HCT116 (cell line): ENCODE measurements at regions not wholly inside any gene's neighbourhood (a gene's known extent, or its start where the extent isn't known, plus 50 kb on each side); places are given as distances from the start of the nearest gene placed in this dataset.

Experiments used
- ATAC-seq: fragments of 200-7000 bp; cut with Tn5 transposase; 2 replicates; pipeline ENCODE4 v1.9.1; 2020; ENCODE audit warnings: mild to moderate bottlenecking, moderate library complexity
- BruUV-seq: library from RNA; stranded (reverse); fragments of 400-500 nt; replicated peaks from 2 replicates; lab custom pipeline; 2021; lab: Mats Ljungman, UMichigan
- CTCF ChIA-PET: fragments of 300-600 bp; sonication (Branson Sonifier 250); formaldehyde crosslinking; loops from one replicate; lab custom pipeline; 2021; ENCODE audit warnings: antibody characterized with exemption; lab: Charles Lee
- POLR2A ChIA-PET: fragments of 300-600, 350-600 bp; sonication (Branson Sonifier 250); formaldehyde crosslinking; loops from one replicate; lab custom pipeline; 2021; ENCODE audit warnings: antibody characterized with exemption; lab: Charles Lee
- RAD21 ChIA-PET, 2 experiments: fragments of 300-600 bp; sonication (Branson Sonifier 250); formaldehyde crosslinking; loops; one replicate each; lab custom pipeline; 2023; ENCODE audit warnings: low total read pairs in 2 of 2; ENCODE audit not compliant: uncharacterized antibody in 2 of 2, unreplicated experiment in 2 of 2, low non-redundant PET in 1 of 2; lab: Charles Lee
- DNase-seq: peaks from one replicate; pipeline ENCODE4 v3.0.0-alpha.2; 2010; ENCODE audit warnings: low read depth, low spot score
- H2AFZ ChIP-seq: fragments of 200-600 bp; shearing (Covaris generic), sonication (generic); 2 replicates; pipeline ENCODE4 v1.6.1; 2017; ENCODE audit warnings: low read depth, mixed run types, mixed read lengths, antibody characterized with exemption, low read length; ENCODE audit not compliant: poor library complexity, severe bottlenecking
- H3K27ac ChIP-seq: 2 replicates; pipeline ENCODE4 v1.5.1; 2012; ENCODE audit warnings: low read depth, low read length
- H3K27me3 ChIP-seq: fragments of 200-600 bp; sonication (generic); 2 replicates; pipeline ENCODE4 v1.6.1; 2016; ENCODE audit warnings: mixed run types, low read length, mixed read lengths; ENCODE audit not compliant: insufficient read depth
- H3K36me3 ChIP-seq, 2 experiments: fragments of 200-500 bp in 1 of 2; fragments of 200-600 bp in 1 of 2; sonication (Bioruptor generic) in 1 of 2; sonication (generic) in 1 of 2; 2 replicates each; pipeline versions ENCODE4 v1.5.1 to v1.6.1; 2014 to 2016; ENCODE audit warnings: low read length in 2 of 2, inconsistent platforms in 1 of 2, mixed read lengths in 1 of 2, mixed run types in 1 of 2; ENCODE audit not compliant: insufficient read depth in 2 of 2, control insufficient read depth in 1 of 2
- H3K4me1 ChIP-seq, 2 experiments: fragments of 200-600 bp in 1 of 2; sonication (generic) in 1 of 2; 2 replicates each; pipeline versions ENCODE4 v1.5.1 to v1.6.1; 2012 to 2017; ENCODE audit warnings: low read length in 2 of 2, inconsistent platforms in 1 of 2, mild to moderate bottlenecking in 1 of 2, mixed read lengths in 1 of 2, mixed run types in 1 of 2, moderate library complexity in 1 of 2; ENCODE audit not compliant: insufficient read depth in 2 of 2, control insufficient read depth in 1 of 2
- H3K4me2 ChIP-seq: fragments of 200-600 bp; sonication (generic); 2 replicates; pipeline ENCODE4 v1.6.1; 2017; ENCODE audit warnings: mixed run types, low read length, mixed read lengths
- H3K4me3 ChIP-seq, 2 experiments: fragments of 200-600 bp in 1 of 2; sonication (generic) in 1 of 2; replicated peaks in 1 of 2; 2 replicates each; pipeline ENCODE4 v1.5.1; 2011 to 2016; ENCODE audit warnings: low read length in 2 of 2, control low read depth in 1 of 2, low read depth in 1 of 2, mild to moderate bottlenecking in 1 of 2, mixed read lengths in 1 of 2, mixed run types in 1 of 2
- H3K79me2 ChIP-seq: fragments of 200-600 bp; sonication (generic); 2 replicates; pipeline ENCODE4 v1.6.1; 2017; ENCODE audit warnings: mild to moderate bottlenecking, mixed run types, low read length, moderate library complexity, mixed read lengths; ENCODE audit not compliant: insufficient read depth
- H3K9ac ChIP-seq: fragments of 200-600 bp; sonication (generic); 2 replicates; pipeline ENCODE4 v1.6.1; 2016; ENCODE audit warnings: low read length, mixed read lengths
- H3K9me2 ChIP-seq: fragments of 200-600 bp; sonication (generic), shearing (Covaris generic); 2 replicates; pipeline ENCODE4 v1.6.1; 2017; ENCODE audit warnings: mixed run types, mild to moderate bottlenecking, moderate library complexity; ENCODE audit not compliant: insufficient read depth
- H3K9me3 ChIP-seq, 2 experiments: fragments of 200-500 bp in 1 of 2; fragments of 200-600 bp in 1 of 2; sonication (Bioruptor generic) in 1 of 2; sonication (generic) in 1 of 2; 2 replicates each; pipeline ENCODE4 v1.6.1; 2014 to 2017; ENCODE audit warnings: low read length in 2 of 2, mixed read lengths in 2 of 2, inconsistent platforms in 1 of 2, low read depth in 1 of 2, mild to moderate bottlenecking in 1 of 2, mixed run types in 1 of 2, moderate library complexity in 1 of 2; ENCODE audit not compliant: control insufficient read depth in 1 of 2, insufficient read depth in 1 of 2
- H4K20me1 ChIP-seq: fragments of 200-600 bp; sonication (generic), shearing (Covaris generic); 2 replicates; pipeline ENCODE4 v1.6.1; 2017; ENCODE audit warnings: mixed run types, mild to moderate bottlenecking, moderate library complexity; ENCODE audit not compliant: insufficient read depth
- ELF1 ChIP-seq: IDR thresholded peaks from 2 replicates; pipeline ENCODE4 v1.6.1; 2012; ENCODE audit warnings: low read depth, borderline replicate concordance
- JUND ChIP-seq: IDR thresholded peaks from 2 replicates; pipeline ENCODE4 v1.6.1; 2012
- MAX ChIP-seq: IDR thresholded peaks from 2 replicates; pipeline ENCODE4 v1.6.1; 2012
- RAD21 ChIP-seq: IDR thresholded peaks from 2 replicates; pipeline ENCODE4 v1.6.1; 2012; ENCODE audit warnings: low read depth, mild to moderate bottlenecking
- intact Hi-C: fragments of 100-400 bp; cut with micrococcal nuclease; formaldehyde crosslinking; loops from 2 replicates; pipeline ENCODE4 v1.10.0; 2022
- TF ChIP-seq, protein P1 (sequence below), 3 experiments: fragments of 200-600 bp in 1 of 3; sonication (generic) in 1 of 3; IDR thresholded peaks in 2 of 3; conservative IDR thresholded peaks in 1 of 3; 2 replicates each; pipeline ENCODE4 v1.5.1; 2012 to 2017; ENCODE audit warnings: low read depth in 2 of 3, low read length in 2 of 3, antibody characterized with exemption in 1 of 3, borderline replicate concordance in 1 of 3, control low read depth in 1 of 3, mild to moderate bottlenecking in 1 of 3, mixed read lengths in 1 of 3, mixed run types in 1 of 3, moderate library complexity in 1 of 3; ENCODE audit not compliant: insufficient read depth in 1 of 3

GRCh38 chr9:93826209-93826608 is 128.9 kb downstream of the BARX1 start:
- Histone ChIP-seq H3K9me3 (no peaks in the 10 kb centered on the region), H3K9me2 (no peaks in the 10 kb centered on the region), H3K9ac (no peak overlapping the region), H3K36me3 (no peaks in the 10 kb centered on the region), H3K4me2 (no peak overlapping the region), H4K20me1 (no peaks in the 10 kb centered on the region), H3K27me3 (no peaks in the 10 kb centered on the region), H3K4me1 (peaks cover 0 to 12% of the 10 kb centered on the region in 2 experiments; a peak in 2 of 4 replicates), H3K4me3 (no peak overlapping the region), H3K79me2 (no peaks in the 10 kb centered on the region), H2AFZ (no peak overlapping the region), H3K27ac (no peak overlapping the region)
- intact Hi-C loops: loop anchor here (2.0 kb wide), 1 partner anchor 137 kb away; no protein-coding TSS in a partner anchor
- no peak for DNase-seq
- TF ChIP-seq MAX: peak; percentile 54
- TF ChIP-seq ELF1: no peak
- no peak for TF ChIP-seq JUND
- TF ChIP-seq RAD21: peak; percentile 23; the same call in 1 of the 2 replicates
- TF ChIP-seq, protein P1, sequence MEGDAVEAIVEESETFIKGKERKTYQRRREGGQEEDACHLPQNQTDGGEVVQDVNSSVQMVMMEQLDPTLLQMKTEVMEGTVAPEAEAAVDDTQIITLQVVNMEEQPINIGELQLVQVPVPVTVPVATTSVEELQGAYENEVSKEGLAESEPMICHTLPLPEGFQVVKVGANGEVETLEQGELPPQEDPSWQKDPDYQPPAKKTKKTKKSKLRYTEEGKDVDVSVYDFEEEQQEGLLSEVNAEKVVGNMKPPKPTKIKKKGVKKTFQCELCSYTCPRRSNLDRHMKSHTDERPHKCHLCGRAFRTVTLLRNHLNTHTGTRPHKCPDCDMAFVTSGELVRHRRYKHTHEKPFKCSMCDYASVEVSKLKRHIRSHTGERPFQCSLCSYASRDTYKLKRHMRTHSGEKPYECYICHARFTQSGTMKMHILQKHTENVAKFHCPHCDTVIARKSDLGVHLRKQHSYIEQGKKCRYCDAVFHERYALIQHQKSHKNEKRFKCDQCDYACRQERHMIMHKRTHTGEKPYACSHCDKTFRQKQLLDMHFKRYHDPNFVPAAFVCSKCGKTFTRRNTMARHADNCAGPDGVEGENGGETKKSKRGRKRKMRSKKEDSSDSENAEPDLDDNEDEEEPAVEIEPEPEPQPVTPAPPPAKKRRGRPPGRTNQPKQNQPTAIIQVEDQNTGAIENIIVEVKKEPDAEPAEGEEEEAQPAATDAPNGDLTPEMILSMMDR (IDR thresholded peaks at IDR 0.05 in 2 of 3, conservative IDR thresholded peaks at IDR 0.05 in 1 of 3; ENCODE audit: borderline replicate concordance in 1 of 3, insufficient read depth in 1 of 3, low read depth in 2 of 3, low read length in 2 of 3): peak; percentile 26 to 55 (median 38); a peak in 4 of 6 replicates
- ATAC-seq: peak; percentile 31
- POLR2A ChIA-PET: no interaction called here
- CTCF ChIA-PET: interaction anchor here (1.4 kb wide), 1 partner anchor 7 kb away, joined by 3 read pairs; no protein-coding TSS in a partner anchor
- BruUV-seq: no TSS peak
- RAD21 ChIA-PET: no interaction called here
